HEK293 (cell line): ENCODE measurements at regions not wholly inside any gene's neighbourhood (a gene's known extent, or its start where the extent isn't known, plus 50 kb on each side); places are given as distances from the start of the nearest gene placed in this dataset.

Source experiments
- CTCF ChIA-PET: fragments of 350-600 bp; formaldehyde crosslinking; extraction: SDS; loops from one replicate; lab custom pipeline; 2021; ENCODE audit warnings: antibody characterized with exemption; lab: Yijun Ruan, JAX
- POLR2A ChIA-PET: fragments of 300-600 bp; formaldehyde crosslinking; extraction: SDS; loops from one replicate; lab custom pipeline; 2020; ENCODE audit warnings: antibody characterized with exemption, inconsistent platforms; lab: Yijun Ruan, JAX
- H3K27ac ChIP-seq: fragments of 200-500 bp; sonication (Bioruptor generic); 2 replicates; pipeline ENCODE4 v1.5.1; 2014; ENCODE audit warnings: low read depth, low read length, control low read depth, inconsistent platforms; ENCODE audit errors: extremely low read depth
- H3K36me3 ChIP-seq, 2 experiments: fragments of 200-500 bp in 1 of 2; sonication (Bioruptor generic) in 1 of 2; 1 replicate in 1 of 2; 2 replicates in 1 of 2; pipeline ENCODE4 v1.5.1; 2014 to 2017; ENCODE audit warnings: inconsistent platforms in 2 of 2, low read length in 2 of 2; ENCODE audit not compliant: control insufficient read depth in 2 of 2, insufficient read depth in 1 of 2
- H3K4me1 ChIP-seq: fragments of 200-500 bp; sonication (Bioruptor generic); 2 replicates; pipeline ENCODE4 v1.5.1; 2014; ENCODE audit warnings: mild to moderate bottlenecking, low read length, inconsistent platforms; ENCODE audit not compliant: control insufficient read depth, insufficient read depth
- H3K4me3 ChIP-seq: 2 replicates; pipeline ENCODE4 v1.5.1; 2011; ENCODE audit warnings: low read depth, mild to moderate bottlenecking, control low read depth, low read length, moderate library complexity
- H3K9me3 ChIP-seq: fragments of 200-500 bp; sonication (Bioruptor generic); 2 replicates; pipeline ENCODE4 v1.5.1; 2014; ENCODE audit warnings: low read depth, low read length, inconsistent platforms; ENCODE audit not compliant: control insufficient read depth, insufficient read depth
- AEBP2 ChIP-seq: fragments of 450-650 bp; formaldehyde crosslinking; IDR thresholded peaks from 2 replicates; pipeline ENCODE4 v1.5.1; 2016; ENCODE audit warnings: missing biosample characterization, missing genetic modification characterization, borderline replicate concordance
- KLF8 ChIP-seq: fragments of 450-650 bp; formaldehyde crosslinking; IDR thresholded peaks from 2 replicates; pipeline ENCODE4 v1.5.1; 2016; ENCODE audit warnings: missing biosample characterization, missing genetic modification characterization
- ZBTB17 ChIP-seq: fragments of 450-650 bp; formaldehyde crosslinking; IDR thresholded peaks from 2 replicates; pipeline ENCODE4 v1.5.1; 2016; ENCODE audit warnings: missing biosample characterization, missing genetic modification characterization
- ZBTB20 ChIP-seq: fragments of 450-650 bp; formaldehyde crosslinking; IDR thresholded peaks from 2 replicates; pipeline ENCODE4 v1.5.1; 2016; ENCODE audit warnings: missing biosample characterization, missing genetic modification characterization
- ZBTB6 ChIP-seq: fragments of 450-650 bp; formaldehyde crosslinking; IDR thresholded peaks from 2 replicates; pipeline ENCODE4 v1.5.1; 2017; ENCODE audit warnings: missing biosample characterization, missing genetic modification characterization
- ZNF10 ChIP-seq: fragments of 450-650 bp; formaldehyde crosslinking; IDR thresholded peaks from 2 replicates; pipeline ENCODE4 v1.5.1; 2017; ENCODE audit warnings: missing biosample characterization, missing genetic modification characterization
- ZNF16 ChIP-seq: fragments of 450-650 bp; formaldehyde crosslinking; IDR thresholded peaks from 2 replicates; pipeline ENCODE4 v1.5.1; 2016; ENCODE audit warnings: low read depth, missing biosample characterization, missing genetic modification characterization
- ZNF26 ChIP-seq: fragments of 450-650 bp; formaldehyde crosslinking; IDR thresholded peaks from 2 replicates; pipeline ENCODE4 v1.5.1; 2016; ENCODE audit warnings: missing biosample characterization, missing genetic modification characterization
- ZNF335 ChIP-seq: fragments of 450-650 bp; formaldehyde crosslinking; conservative IDR thresholded peaks from 2 replicates; pipeline ENCODE4 v1.5.1; 2016; ENCODE audit warnings: missing biosample characterization, missing genetic modification characterization
- ZNF473 ChIP-seq: fragments of 450-650 bp; formaldehyde crosslinking; IDR thresholded peaks from 2 replicates; pipeline ENCODE4 v1.5.1; 2017; ENCODE audit warnings: missing biosample characterization, missing genetic modification characterization
- ZNF561 ChIP-seq: fragments of 450-650 bp; IDR thresholded peaks from 2 replicates; pipeline ENCODE4 v1.5.1; 2018; ENCODE audit warnings: missing biosample characterization, missing genetic modification characterization, borderline replicate concordance
- ZNF585B ChIP-seq: fragments of 450-650 bp; formaldehyde crosslinking; IDR thresholded peaks from 2 replicates; pipeline ENCODE4 v1.5.1; 2016; ENCODE audit warnings: missing biosample characterization, missing genetic modification characterization
- ZNF664 ChIP-seq: fragments of 450-650 bp; formaldehyde crosslinking; IDR thresholded peaks from 2 replicates; pipeline ENCODE4 v1.5.1; 2016; ENCODE audit warnings: missing biosample characterization, missing genetic modification characterization

DNA sequence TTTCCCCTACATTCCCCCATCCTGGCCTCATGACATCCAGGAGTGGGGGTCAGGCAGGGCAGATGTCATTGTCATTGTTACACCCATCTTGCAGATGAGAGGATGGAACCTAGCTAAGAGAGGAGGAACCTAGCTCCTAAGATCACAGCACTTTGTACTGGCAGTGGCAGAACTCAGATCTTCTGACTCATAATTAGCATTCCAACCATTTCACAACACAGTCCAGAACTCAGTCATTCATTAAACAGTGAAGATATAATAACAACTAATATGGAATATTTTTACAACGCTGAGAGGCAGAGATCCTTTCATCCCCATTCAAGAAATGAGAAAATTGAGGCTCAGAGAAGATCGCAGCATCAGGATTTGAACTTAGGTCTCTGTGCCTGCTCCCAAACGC lies 127.8 kb downstream of the CHST1 start:
- CTCF ChIA-PET = no interaction called here
- no peak overlapping the region for H3K4me3 ChIP-seq
- H3K4me1 ChIP-seq = no peaks in the 10 kb centered on the region
- H3K27ac ChIP-seq = no peak overlapping the region
- TF ChIP-seq ZNF335 (tag by site-specific recombination) = no peak
- H3K9me3 ChIP-seq = no peaks in the 10 kb centered on the region
- POLR2A ChIA-PET = no interaction called here
- no peaks in the 10 kb centered on the region for H3K36me3 ChIP-seq

DNA sequence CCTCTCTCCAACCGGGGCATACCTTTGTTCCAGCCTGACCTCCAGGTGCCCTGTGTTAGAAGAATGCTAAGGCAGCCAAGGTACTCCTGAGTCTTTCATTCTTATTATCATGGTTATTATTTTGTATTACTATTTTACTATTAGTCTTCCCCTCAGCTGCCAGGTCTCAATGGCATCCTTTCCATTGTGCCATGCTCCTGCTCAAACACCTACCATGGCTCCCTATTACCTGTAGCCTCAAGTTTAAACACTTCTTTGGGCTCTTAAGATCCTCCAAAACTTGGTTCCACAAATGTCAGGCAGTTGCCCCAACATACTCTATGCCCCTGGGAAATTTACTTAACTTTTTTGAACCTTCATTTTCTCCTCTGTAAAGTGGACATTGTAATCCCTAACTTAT lies 130.4 kb downstream of the CHST1 start:
- H3K9me3 ChIP-seq = no peaks in the 10 kb centered on the region
- H3K4me3 ChIP-seq = no peak overlapping the region
- CTCF ChIA-PET = interaction anchor here (0.7 to 1.6 kb wide), 3 partner anchors 237 to 1372 kb away, joined by 3 to 4 read pairs (median 3); no protein-coding TSS in a partner anchor
- TF ChIP-seq ZNF26 (tag by site-specific recombination) (no peak), ZNF16 (tag by site-specific recombination) (peak; percentile 55; the same call in 1 of the 2 replicates)
- no peak overlapping the region for H3K27ac ChIP-seq
- no peaks in the 10 kb centered on the region for H3K36me3 ChIP-seq
- no peaks in the 10 kb centered on the region for H3K4me1 ChIP-seq
- POLR2A ChIA-PET = no interaction called here

- POLR2A ChIA-PET = no interaction called here
- no peak overlapping the region for H3K27ac ChIP-seq
- no peaks in the 10 kb centered on the region for H3K9me3 ChIP-seq
- no peaks in the 10 kb centered on the region for H3K36me3 ChIP-seq
- CTCF ChIA-PET = no interaction called here
- H3K4me1 ChIP-seq = no peaks in the 10 kb centered on the region
- TF ChIP-seq AEBP2 (tag by site-specific recombination) (no peak), ZNF473 (tag by site-specific recombination) (no peak), ZNF10 (no peak)
- TF ChIP-seq, all 188 proteins: peak for 0
- H3K4me3 ChIP-seq = no peak overlapping the region
Observed at GRCh38 chr11:45534132-45534531, 131.3 kb downstream of the CHST1 start.

DNA sequence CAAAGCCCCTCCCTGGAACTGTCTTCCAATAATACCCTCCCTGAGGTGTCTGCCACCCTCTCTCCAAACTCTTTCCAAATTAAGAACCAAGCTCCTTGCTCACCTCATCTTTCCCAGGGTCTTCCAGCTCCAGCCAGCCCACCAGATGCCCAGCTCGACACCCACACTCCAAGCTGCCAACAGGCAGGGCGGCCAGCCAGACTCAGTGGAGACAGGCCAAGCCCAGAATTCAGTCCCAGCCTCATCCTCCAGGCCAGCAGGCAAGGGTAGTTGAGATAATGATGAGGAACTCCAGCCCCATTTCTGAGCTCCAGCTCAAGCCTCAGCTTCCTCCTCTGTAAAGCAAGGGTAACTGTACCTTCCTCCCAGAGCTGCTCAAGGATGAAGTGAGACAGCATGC lies 132.9 kb downstream of the CHST1 start:
- Histone ChIP-seq H3K4me1 (no peaks in the 10 kb centered on the region), H3K27ac (no peak overlapping the region)
- CTCF ChIA-PET = interaction anchor here (0.5 to 1.2 kb wide), 4 partner anchors 33 to 579 kb away, joined by 3 to 4 read pairs (median 4); no protein-coding TSS in a partner anchor
- TF ChIP-seq ZNF585B (tag by site-specific recombination) (no peak), ZNF561 (tag by site-specific recombination) (no peak), ZBTB6 (tag by site-specific recombination) (no peak), ZBTB17 (no peak), ZNF664 (tag by site-specific recombination) (no peak), ZBTB20 (no peak), KLF8 (tag by site-specific recombination) (no peak)
- TF ChIP-seq, all 188 proteins: peak for 0
- POLR2A ChIA-PET = interaction anchor here (0.5 kb wide), 1 partner anchor 1311 kb away, joined by 4 read pairs; no protein-coding TSS in a partner anchor
- no peaks in the 10 kb centered on the region for H3K9me3 ChIP-seq
- no peaks in the 10 kb centered on the region for H3K36me3 ChIP-seq
- H3K4me3 ChIP-seq = no peak overlapping the region
